GM18868 (cell line): ENCODE measurements at regions not wholly inside any gene's neighbourhood (a gene's known extent, or its start where the extent isn't known, plus 50 kb on each side); places are given as distances from the start of the nearest gene placed in this dataset.
"Not testable (repeated sequence)": the region's sequence is repeated elsewhere in the genome, so short reads cannot be mapped to it uniquely, and the experiment has no call there.

ENCODE experiments used
- ATAC-seq: cut with Tn5 transposase; IDR thresholded peaks from one replicate; pipeline ENCODE4 v1.9.1; 2021; ENCODE audit warnings: mild to moderate bottlenecking, moderate library complexity; ENCODE audit not compliant: unreplicated experiment

DNA sequence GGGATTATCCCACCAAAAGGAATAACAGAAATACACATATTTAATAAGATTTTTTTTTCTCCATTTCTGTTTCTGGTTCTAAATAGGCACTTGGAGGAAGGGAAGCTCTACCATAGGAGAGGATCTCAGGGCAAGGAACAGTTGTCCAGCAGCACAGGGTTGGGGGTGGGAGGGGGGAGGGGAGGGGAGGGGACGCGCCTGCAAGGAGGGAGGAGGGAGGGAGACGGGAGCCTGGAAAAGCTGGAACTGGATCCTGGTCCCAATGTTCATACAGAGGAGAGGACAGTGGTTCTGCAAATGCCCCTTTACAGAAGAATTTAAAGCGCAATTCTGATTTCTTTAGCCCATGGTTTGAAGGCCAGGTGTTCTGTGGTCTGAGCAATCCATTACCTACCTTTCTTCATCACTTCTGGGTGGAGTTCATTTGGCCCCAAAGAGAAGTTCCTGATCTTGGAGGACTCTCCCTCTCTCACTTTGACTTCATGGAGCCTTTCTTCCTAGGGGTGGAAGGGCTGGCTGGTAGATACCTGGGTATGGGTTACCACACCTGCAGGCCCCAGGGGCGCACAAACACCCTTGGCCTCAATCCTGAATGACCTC lies 348.9 kb upstream of the NCAM1 start:
- no peak for ATAC-seq

DNA sequence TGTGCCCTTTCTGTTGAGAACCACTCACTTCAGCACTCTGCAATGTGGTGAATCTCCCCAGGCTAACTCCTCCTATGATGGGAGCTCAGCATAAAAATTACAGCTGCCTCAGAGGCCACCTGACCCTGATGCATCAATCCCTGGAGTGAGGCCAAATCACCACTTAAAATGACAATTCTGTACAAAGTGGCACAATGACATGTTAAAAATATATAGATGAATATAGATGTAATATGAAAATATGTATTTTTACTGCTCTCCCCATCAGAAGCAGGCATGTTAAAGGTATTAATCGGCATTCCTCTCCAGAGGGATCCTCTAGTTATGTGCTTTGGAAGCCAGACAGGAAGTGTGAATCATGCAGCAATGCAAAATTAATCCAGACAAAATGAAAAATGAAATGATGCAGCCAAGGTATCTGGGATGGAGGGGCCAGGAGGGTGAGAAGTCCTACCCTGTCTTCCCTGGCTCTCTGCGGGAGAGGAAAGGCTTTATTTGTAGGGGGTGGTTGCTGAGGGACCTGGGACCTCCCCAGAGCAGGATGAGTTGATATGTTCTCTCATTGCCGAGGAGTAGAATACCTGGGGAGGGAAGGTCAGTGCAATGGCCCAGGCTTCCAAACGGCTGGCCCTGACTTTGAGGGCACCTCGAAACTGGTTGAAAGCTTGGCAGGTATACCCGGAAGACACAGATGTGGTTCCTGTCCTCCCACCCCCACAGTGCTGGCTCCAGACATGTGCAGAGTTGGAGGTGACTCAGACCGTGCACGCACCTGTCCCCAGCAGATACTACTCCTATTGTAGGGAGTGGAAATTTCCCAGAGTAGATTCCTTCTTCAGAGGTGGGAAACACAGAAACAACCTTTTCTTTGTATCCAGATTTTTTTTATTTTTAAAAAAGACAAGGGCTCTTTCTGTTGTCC lies 347.9 kb upstream of the NCAM1 start:
- ATAC-seq: no peak

DNA sequence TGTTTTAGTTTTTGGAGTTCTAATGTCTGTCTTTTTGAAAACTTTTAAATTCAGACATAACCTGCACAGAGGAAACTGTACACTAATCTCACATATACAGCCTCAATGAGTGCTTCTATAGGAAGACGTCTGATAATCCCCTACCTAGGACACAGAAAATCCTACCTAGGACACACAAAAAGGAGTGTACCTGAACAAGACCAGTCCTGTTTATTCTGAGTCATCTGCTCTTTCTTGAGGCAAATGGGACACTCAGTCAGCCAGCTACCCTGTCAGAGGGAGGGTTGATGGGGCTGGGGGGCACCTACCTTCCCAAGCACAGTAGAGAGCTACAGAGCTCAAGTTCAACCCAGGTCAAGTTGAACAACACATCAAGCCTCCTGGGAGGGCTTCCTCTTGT lies 346.6 kb upstream of the NCAM1 start:
- ATAC-seq: no peak

GRCh38 chr11:112615238-112615637 lies 346.0 kb upstream of the NCAM1 start:
- ATAC-seq: no peak

GRCh38 chr11:112615891-112616290 lies 345.3 kb upstream of the NCAM1 start:
- no peak for ATAC-seq

- ATAC-seq: no peak
These were observed 344.7 kb upstream of the NCAM1 start for GRCh38 chr11:112616327-112617097.

- ATAC-seq: no peak
These were observed 344.2 kb upstream of the NCAM1 start for GRCh38 chr11:112617098-112617425.

DNA sequence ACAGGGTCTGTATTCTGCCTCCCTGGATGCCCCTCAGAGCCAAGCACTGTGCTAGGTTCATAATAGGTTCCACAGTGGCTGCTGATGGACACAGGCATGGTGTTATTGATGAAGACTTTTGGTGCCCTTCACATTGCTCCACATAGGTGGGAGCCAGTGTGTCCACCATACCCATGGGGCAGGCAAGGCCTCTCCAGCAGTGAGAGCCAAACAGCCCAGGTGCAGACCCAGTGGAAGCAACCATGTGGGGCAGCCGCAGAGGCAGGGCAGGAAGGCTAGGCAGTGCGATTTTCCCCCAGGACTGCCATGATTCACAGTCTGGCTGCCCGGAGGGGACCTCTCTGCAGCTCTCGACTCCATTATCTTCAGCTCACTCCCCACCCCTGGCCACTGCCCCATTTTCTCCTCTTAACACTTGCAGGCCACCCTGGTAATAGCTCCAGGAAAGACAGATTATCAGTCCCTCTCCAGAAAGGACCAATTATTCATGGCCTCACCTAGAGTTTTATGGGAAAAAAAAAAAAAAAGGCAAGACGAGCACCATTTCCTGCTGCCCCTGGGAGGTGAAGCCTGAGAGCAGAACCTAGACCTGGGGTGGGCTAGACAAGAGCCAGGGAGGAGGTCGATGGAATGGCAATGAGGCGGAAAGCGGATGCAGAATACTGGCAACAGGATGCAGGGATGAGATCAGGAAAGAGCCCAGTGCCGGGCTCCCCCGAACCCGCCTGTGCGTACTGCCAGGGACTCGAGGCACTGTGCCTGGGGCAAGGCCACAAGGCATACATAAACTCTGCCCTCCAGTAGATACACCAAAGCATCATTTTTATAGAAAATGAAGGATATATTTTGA lies 343.0 kb upstream of the NCAM1 start:
- no peak for ATAC-seq

DNA sequence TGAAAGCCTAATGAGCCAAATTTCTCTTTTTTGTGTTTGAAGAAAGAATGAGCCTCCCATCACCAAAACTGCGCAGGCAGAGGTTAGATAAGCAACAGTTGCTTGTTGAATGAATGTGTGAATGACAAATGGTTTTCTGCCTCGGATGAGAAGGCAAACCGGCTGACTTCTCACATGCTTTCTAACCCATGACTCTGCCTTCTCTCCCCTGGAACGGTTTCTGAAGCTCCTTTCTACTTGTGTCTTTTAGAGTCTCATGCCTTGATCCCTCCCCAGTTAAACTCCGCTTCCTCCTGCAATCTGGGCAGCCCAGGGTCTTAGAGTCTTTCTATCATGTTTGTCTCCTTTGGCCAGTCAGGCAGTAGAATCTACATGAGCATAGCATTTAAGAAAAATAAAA lies 342.1 kb upstream of the NCAM1 start:
- no peak for ATAC-seq

DNA sequence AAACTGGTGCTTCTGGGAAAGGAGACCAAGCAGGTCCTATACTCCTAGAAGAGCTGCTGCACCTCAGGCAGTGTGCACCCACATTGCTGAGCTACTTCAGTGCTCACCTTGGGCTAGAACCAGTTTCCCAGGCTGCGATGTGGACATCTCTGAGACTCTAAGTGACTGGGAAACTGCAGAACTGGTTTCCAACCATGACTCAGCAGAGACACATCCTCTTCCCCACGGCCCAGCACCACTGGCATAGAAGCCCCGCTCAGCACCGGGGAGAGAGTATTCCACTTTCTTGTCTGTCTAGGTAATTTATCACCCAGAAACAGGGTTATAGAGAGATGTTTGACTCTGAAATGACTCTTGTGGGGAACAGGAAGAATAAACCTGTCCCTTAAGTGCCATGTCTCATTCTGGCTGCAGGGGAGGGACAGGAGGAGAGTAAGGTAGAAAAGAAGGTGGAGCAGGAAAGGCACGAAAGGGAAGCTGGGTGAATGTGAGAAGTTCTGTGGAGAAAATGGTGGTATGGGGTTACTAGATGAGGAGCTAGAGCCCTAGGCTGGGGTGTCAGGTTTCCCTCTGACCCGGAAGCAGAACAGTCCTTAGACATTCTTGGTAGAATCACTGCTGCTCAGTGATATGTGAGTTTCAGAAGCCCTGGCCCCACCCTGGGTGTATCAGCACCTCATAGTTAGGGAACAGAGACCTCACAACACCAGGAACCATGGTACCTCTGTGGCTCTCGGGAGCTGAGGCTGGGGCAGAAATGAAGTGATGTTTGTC lies 340.4 kb upstream of the NCAM1 start:
- peak; percentile 74 for ATAC-seq

DNA sequence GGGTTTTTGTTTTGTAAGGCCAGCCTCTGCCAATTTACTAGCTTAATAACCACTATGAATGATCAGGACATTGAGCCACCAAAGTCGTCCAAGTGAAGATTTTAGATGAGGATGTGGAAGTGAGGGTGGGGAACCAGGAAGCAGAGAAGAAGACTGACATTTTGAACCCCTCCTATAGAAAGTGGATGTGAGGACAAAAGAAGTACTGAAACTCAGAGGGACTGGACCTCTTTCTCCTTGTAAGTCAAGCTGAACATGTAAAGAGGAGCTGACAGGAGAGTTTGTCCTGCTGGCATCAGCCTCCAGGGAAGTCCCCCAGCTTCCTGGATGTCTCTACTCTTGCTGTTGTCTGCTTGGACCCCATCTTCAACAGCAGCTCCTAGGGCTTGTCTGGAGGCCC lies 338.2 kb upstream of the NCAM1 start:
- ATAC-seq: no peak

DNA sequence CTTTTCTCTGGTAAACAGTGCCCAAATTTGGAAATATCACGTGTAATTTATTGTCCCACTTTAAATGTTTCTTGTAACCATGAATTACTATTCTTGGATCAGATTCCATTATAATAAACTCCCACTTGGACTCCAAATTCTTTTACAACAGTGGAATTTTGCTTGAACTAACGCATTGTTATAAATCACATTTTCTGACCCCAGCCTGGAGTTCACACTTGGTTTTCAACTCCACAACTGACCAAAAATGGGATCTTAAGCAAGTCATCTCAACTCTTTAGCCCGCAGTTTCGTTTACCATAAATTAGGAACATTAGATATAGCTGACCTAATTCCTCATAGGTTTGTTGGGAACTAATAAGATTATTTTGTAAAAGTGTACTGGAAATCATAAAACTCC lies 336.8 kb upstream of the NCAM1 start:
- no peak for ATAC-seq

GRCh38 chr11:112624971-112625370 lies 336.2 kb upstream of the NCAM1 start:
- not testable (repeated sequence) for ATAC-seq

DNA sequence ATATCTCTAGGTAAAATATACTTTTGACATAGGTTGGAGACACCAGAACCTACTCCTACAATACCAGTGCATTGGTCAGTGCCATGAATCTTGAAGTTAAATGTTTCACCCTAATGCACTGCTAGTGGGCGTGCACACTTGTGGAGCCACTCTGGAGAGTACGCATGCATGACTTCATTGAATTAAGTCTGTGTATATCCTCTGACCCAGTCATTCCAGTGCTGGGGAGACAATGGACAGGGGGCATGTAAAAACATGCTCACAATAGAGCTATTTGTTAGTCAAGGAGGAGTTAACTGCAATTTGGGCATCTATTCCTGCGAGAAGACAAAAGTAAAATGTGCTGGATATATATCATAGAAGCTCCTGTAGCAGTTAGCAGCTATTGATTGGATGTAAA lies 335.4 kb upstream of the NCAM1 start:
- no peak for ATAC-seq

DNA sequence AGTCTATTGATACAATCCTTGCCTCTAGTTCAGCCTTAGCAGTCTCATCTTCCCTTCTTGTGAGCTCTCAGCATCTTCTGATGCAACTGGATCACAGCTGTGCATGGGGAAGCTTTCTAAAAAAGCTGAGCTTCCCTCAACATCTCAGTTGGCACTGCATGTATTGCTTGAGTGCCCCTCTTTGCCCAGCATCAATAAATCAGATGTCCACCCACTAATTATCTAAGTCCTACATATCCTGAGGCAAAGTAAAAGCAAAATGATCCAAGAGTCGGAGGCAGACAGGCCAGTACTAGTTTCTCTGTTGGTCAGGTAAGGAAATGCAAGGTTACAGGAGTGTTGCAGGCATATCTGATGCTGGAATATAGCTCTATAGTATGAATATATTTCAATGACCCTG lies 334.5 kb upstream of the NCAM1 start:
- ATAC-seq: no peak

DNA sequence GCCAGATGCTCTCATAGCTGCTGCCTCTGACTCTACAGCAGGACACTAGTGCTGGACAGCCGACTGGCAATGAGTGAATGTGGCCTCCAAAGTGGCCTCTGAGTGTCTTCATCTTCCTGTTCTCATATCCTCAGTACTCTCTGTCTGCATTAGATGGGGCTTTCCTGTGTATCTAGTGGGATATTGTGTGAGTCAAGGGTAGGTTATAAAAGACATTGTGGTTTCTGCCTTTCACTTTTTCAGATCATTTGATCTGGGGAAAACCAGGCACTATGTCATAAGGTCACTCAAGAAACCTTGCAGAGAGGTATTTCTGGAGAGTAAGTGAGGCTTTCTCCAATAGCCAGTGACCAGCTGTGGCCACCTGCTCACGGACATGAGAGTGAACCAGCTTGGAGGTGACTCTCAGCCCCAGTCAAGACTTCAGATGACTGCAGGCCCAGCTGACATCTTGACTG lies 333.6 kb upstream of the NCAM1 start:
- ATAC-seq: peak; percentile 76

DNA sequence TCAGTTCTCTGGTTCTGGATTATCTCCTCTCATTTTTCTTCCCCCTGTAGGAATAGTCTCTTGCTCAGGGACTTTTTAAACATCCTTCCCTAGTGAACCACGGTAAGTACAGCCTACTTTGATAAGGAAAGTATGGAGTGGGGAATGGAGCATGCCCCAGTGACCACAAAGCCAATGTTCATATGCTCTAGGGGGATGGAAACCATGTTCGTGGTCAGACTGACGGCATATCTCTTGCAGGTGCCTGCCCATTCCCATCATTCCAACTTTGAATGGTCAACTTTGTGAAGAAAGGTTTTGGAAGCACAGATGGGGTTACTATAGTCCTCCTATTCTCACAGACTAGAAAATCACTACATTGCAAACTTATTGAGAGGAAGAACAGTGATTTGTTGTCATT lies 332.5 kb upstream of the NCAM1 start:
- no peak for ATAC-seq

DNA sequence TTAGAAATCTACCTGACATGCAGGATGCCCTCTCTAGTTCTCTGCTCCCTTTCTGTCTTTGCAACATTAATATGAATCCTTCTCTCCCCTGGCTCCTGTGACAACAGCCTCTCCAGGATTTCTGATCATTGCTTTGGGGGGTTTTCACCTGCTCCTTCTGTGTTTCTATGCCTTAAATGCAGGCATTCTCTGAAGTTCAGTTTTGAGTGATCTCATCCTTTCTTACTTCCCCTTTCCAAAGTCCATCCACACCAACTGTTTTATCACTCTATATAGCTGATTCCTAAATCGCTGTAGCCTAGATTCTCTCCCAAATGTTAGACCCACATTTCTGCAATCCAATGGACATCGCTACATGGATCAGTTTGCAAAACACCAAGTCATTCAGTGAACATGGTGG lies 330.7 kb upstream of the NCAM1 start:
- ATAC-seq: no peak

DNA sequence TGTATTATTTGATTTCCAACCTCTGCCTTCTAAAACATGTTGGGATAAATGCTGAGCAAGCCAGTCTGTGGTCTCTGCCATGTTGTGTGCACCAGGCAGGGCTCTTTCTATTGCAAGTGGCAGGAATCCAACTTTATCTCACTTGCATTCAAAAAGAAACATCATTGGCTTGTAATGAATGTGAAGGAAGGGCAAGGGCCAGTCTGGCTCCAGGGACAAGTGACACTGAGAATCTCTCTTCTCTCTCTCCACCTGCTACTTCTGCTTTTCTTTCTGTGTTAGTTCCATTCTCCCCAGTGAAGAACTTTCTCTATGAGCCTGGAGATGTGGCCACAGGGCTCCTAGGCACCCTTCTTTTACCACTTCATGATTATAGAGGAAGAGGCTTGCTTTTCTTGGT lies 329.9 kb upstream of the NCAM1 start:
- ATAC-seq: no peak

DNA sequence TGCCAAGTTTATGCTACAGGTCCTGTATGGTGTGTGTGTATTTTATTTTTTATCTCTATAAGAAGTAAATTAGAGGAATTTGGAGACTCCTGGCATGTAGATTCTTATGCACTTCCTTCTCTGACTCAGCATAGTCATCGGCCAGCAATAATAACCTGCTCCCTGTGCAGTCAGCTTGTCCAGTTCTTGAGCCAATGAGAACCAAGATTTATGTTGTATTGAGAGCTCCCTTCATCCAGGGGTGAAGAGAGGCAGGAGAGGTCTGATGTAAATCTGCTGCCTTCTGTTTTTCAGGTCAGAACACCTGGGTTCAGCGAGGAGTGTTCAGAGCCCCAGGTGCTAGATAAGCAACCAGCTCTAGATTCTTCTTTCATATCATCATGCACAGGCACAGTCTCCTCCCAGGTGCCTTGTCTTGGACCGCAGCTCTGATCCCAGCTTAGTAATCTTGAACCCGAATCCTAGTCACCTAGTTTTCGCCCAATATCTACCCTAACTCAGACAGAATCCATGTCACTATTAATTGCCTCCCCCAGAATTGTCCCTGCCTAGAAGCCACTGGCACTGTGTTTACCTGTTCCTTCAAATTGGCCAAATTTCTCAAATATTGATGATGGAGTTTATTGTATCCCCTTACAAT lies 328.2 kb upstream of the NCAM1 start:
- no peak for ATAC-seq
